ENCODE measurements at regions not wholly inside any gene's neighbourhood (a gene's known extent, or its start where the extent isn't known, plus 50 kb on each side); places are given as distances from the start of the nearest gene placed in this dataset.

GRCh38 chr11:90373971-90374370 is 151.1 kb upstream of the CHORDC1 start:
- no peaks in the 10 kb centered on the region for H3K9me3 ChIP-seq (ENCODE audit: insufficient read depth, low read length)
- no peak overlapping the region for H3K27ac ChIP-seq (ENCODE audit: low read length)
- H2AFZ ChIP-seq (ENCODE audit: low read depth, low read length), result no peak overlapping the region
- H3K9ac ChIP-seq (ENCODE audit: low read length), result no peak overlapping the region
- no peaks in the 10 kb centered on the region for H3K4me1 ChIP-seq (ENCODE audit: low read length)
- no peak overlapping the region for H3K4me2 ChIP-seq (ENCODE audit: low read length)
- H3K4me3 ChIP-seq (ENCODE audit: low read length), result no peak overlapping the region
- H3K36me3 ChIP-seq (replicated peaks; ENCODE audit: low read depth, low read length), result no peaks in the 10 kb centered on the region
- H3K27me3 ChIP-seq (ENCODE audit: low read depth, low read length), result no peaks in the 10 kb centered on the region
- TF ChIP-seq EZH2phosphoT487 (IDR thresholded peaks at IDR 0.05; ENCODE audit: low read depth), result no peak
- TF ChIP-seq CTCF (IDR thresholded peaks at IDR 0.05; ENCODE audit: low read depth, low read length), result 0 out of 2 replicates have a peak, but pooled peaks have one; percentile 4
- no peaks in the 10 kb centered on the region for H4K20me1 ChIP-seq (ENCODE audit: insufficient read depth, low read length)
- H3K79me2 ChIP-seq (ENCODE audit: low read length), result no peaks in the 10 kb centered on the region

- no peak for TF ChIP-seq EZH2phosphoT487 (IDR thresholded peaks at IDR 0.05; ENCODE audit: low read depth)
- no peak for TF ChIP-seq CTCF (IDR thresholded peaks at IDR 0.05; ENCODE audit: low read depth, low read length)
- Histone ChIP-seq H3K9ac (ENCODE audit: low read length) (no peak overlapping the region), H3K4me2 (ENCODE audit: low read length) (no peak overlapping the region), H3K4me3 (ENCODE audit: low read length) (no peak overlapping the region), H3K79me2 (ENCODE audit: low read length) (no peaks in the 10 kb centered on the region), H3K27me3 (ENCODE audit: low read depth, low read length) (no peaks in the 10 kb centered on the region), H3K9me3 (ENCODE audit: insufficient read depth, low read length) (no peaks in the 10 kb centered on the region), H4K20me1 (ENCODE audit: insufficient read depth, low read length) (no peaks in the 10 kb centered on the region), H2AFZ (ENCODE audit: low read depth, low read length) (no peak overlapping the region), H3K36me3 (replicated peaks; ENCODE audit: low read depth, low read length) (no peaks in the 10 kb centered on the region), H3K27ac (ENCODE audit: low read length) (no peak overlapping the region), H3K4me1 (ENCODE audit: low read length) (no peaks in the 10 kb centered on the region)
These were observed 141.7 kb upstream of the CHORDC1 start for GRCh38 chr11:90364527-90364926.

GRCh38 chr11:90363739-90364138 is 140.9 kb upstream of the CHORDC1 start:
- no peaks in the 10 kb centered on the region for H3K79me2 ChIP-seq (ENCODE audit: low read length)
- no peaks in the 10 kb centered on the region for H3K36me3 ChIP-seq (replicated peaks; ENCODE audit: low read depth, low read length)
- H4K20me1 ChIP-seq (ENCODE audit: insufficient read depth, low read length), result no peaks in the 10 kb centered on the region
- no peaks in the 10 kb centered on the region for H3K27me3 ChIP-seq (ENCODE audit: low read depth, low read length)
- H3K4me3 ChIP-seq (ENCODE audit: low read length), result no peak overlapping the region
- no peak for TF ChIP-seq EZH2phosphoT487 (IDR thresholded peaks at IDR 0.05; ENCODE audit: low read depth)
- no peak for TF ChIP-seq CTCF (IDR thresholded peaks at IDR 0.05; ENCODE audit: low read depth, low read length)
- H3K27ac ChIP-seq (ENCODE audit: low read length), result no peak overlapping the region
- H3K4me2 ChIP-seq (ENCODE audit: low read length), result no peak overlapping the region
- no peaks in the 10 kb centered on the region for H3K9me3 ChIP-seq (ENCODE audit: insufficient read depth, low read length)
- H2AFZ ChIP-seq (ENCODE audit: low read depth, low read length), result no peak overlapping the region
- no peaks in the 10 kb centered on the region for H3K4me1 ChIP-seq (ENCODE audit: low read length)
- no peak overlapping the region for H3K9ac ChIP-seq (ENCODE audit: low read length)

GRCh38 chr11:90355200-90355599 is 132.4 kb upstream of the CHORDC1 start:
- no peak overlapping the region for H2AFZ ChIP-seq (ENCODE audit: low read depth, low read length)
- no peaks in the 10 kb centered on the region for H3K36me3 ChIP-seq (replicated peaks; ENCODE audit: low read depth, low read length)
- no peaks in the 10 kb centered on the region for H3K79me2 ChIP-seq (ENCODE audit: low read length)
- H3K27me3 ChIP-seq (ENCODE audit: low read depth, low read length), result no peaks in the 10 kb centered on the region
- no peak overlapping the region for H3K9ac ChIP-seq (ENCODE audit: low read length)
- H3K9me3 ChIP-seq (ENCODE audit: insufficient read depth, low read length), result no peaks in the 10 kb centered on the region
- no peaks in the 10 kb centered on the region for H3K4me1 ChIP-seq (ENCODE audit: low read length)
- no peaks in the 10 kb centered on the region for H4K20me1 ChIP-seq (ENCODE audit: insufficient read depth, low read length)
- TF ChIP-seq EZH2phosphoT487 (IDR thresholded peaks at IDR 0.05; ENCODE audit: low read depth) (no peak), CTCF (IDR thresholded peaks at IDR 0.05; ENCODE audit: low read depth, low read length) (no peak)
- no peak overlapping the region for H3K4me2 ChIP-seq (ENCODE audit: low read length)
- no peak overlapping the region for H3K27ac ChIP-seq (ENCODE audit: low read length)
- no peak overlapping the region for H3K4me3 ChIP-seq (ENCODE audit: low read length)
